Aorta (tissue), 5 donors: ENCODE measurements at regions not wholly inside any gene's neighbourhood (a gene's known extent, or its start where the extent isn't known, plus 50 kb on each side); places are given as distances from the start of the nearest gene placed in this dataset.

Source experiments
- ATAC-seq: fragments of 200-7000 bp; cut with Tn5 transposase; one replicate; pipeline ENCODE4 v1.9.1; 2022; ENCODE audit warnings: moderate library complexity; ENCODE audit not compliant: low FRiP score
- DNase-seq, 2 donors: peaks; one replicate each; pipeline ENCODE4 v3.0.0-alpha.2; 2020
- H3K27ac ChIP-seq, 2 donors: one replicate each; pipeline ENCODE4 v1.5.1; 2013; ENCODE audit warnings: low read length in 2 of 2, mild to moderate bottlenecking in 2 of 2, moderate library complexity in 2 of 2, control low read depth in 1 of 2, inconsistent platforms in 1 of 2, low read depth in 1 of 2
- H3K27me3 ChIP-seq, 2 donors: one replicate each; pipeline ENCODE4 v1.6.1; 2013; ENCODE audit warnings: control low read depth in 1 of 2, low read length in 1 of 2, mild to moderate bottlenecking in 1 of 2, moderate library complexity in 1 of 2; ENCODE audit not compliant: insufficient read depth in 2 of 2, control insufficient read depth in 1 of 2
- H3K36me3 ChIP-seq, 2 donors: one replicate each; pipeline ENCODE4 v1.6.1; 2013; ENCODE audit warnings: control low read depth in 1 of 2, low read length in 1 of 2, mild to moderate bottlenecking in 1 of 2; ENCODE audit not compliant: insufficient read depth in 2 of 2, control insufficient read depth in 1 of 2
- H3K4me1 ChIP-seq, 2 donors: one replicate each; pipeline ENCODE4 v1.6.1; 2013; ENCODE audit warnings: low read length in 2 of 2, control low read depth in 1 of 2, mild to moderate bottlenecking in 1 of 2, moderate library complexity in 1 of 2; ENCODE audit not compliant: insufficient read depth in 2 of 2, control insufficient read depth in 1 of 2
- H3K4me3 ChIP-seq, 2 donors: one replicate each; pipeline ENCODE4 v1.5.1; 2013; ENCODE audit warnings: low read length in 2 of 2, control low read depth in 1 of 2, mild to moderate bottlenecking in 1 of 2
- H3K9me3 ChIP-seq: one replicate; pipeline ENCODE4 v1.6.1; 2013; ENCODE audit warnings: mild to moderate bottlenecking, low read length; ENCODE audit not compliant: control insufficient read depth
- WGBS, 2 donors: extraction: QIAGEN DNeasy Blood & Tissue Kit; methylation state at CpG; one replicate each; pipeline ENCODE4 v1.1.7; 2013; 5-methylcytosine and 5-hydroxymethylcytosine counted together
- intact Hi-C, 2 donors: fragments of 100-400 bp; cut with DNase I; formaldehyde crosslinking; loops; one replicate each; pipeline versions ENCODE4 v1.14.2 to v1.15.0; 2022
- donor health status: healthy with polysubstance abuse.
- donor health status: Bipolar disorder and iron deficiency.
- donor health status: DM: no; HTN: no; CAD: no.
- donor health status: DM: no; HTN: no; CAD: no.
- donor health status: DM: yes; HTN: yes; CAD: no.

DNA sequence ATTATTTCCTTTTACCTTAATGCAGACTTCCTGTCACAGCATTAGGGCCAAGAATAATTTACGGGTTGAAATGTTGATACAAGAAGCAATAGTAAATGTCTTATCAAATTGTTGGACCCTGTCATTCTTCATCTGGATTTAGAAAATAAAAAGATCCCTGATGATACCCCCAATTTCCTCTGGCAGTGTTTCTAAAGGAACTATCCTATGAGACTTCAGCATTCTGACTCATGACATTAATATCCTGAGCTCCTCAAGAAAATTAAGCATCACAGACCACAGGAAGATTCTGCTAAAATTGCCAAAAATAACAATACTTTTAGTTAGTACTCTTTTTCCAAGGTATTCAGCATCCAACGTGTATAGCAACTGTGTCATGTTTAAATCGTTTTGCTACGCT is 490.5 kb upstream of the ANKRD30A start:
- no peak overlapping the region for H3K4me3 ChIP-seq
- no peaks in the 10 kb centered on the region for H3K9me3 ChIP-seq
- H3K4me1 ChIP-seq, result no peaks in the 10 kb centered on the region
- WGBS, 2 donors, result 33 to 37% methylated on average over 4 of the region's 4 CpGs
- no peak overlapping the region for H3K27ac ChIP-seq
- no peaks in the 10 kb centered on the region for H3K36me3 ChIP-seq
- intact Hi-C loops, result no loop called here
- ATAC-seq (no peak), DNase-seq (no peak)
- H3K27me3 ChIP-seq, result no peaks in the 10 kb centered on the region

DNA sequence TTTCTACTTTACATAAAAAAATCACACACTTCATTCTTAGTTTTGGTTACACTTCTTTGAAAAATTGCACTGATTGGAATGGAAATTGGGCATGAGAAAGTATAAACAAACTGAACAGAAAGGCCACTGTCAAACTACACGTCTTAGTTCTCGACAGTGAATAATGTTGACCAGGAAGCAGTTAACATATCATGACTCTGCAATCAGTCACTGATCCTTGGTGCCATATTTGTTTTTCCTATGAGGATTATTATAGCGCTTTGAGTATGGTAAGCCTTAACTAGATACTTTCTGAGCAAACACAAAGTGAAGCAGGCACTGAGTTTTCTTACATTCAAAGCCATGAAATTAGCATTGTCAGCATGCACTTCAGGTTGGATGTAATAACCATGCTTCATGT is 495.1 kb upstream of the ANKRD30A start:
- no peak overlapping the region for H3K27ac ChIP-seq
- no peak for DNase-seq
- intact Hi-C loops, result no loop called here
- H3K4me1 ChIP-seq, result no peaks in the 10 kb centered on the region
- no peak for ATAC-seq
- WGBS, 2 donors, result 35 to 39% methylated on average over 3 of the region's 3 CpGs
- no peak overlapping the region for H3K4me3 ChIP-seq
- H3K9me3 ChIP-seq, result no peaks in the 10 kb centered on the region
- H3K36me3 ChIP-seq, result no peaks in the 10 kb centered on the region
- H3K27me3 ChIP-seq, result no peaks in the 10 kb centered on the region

DNA sequence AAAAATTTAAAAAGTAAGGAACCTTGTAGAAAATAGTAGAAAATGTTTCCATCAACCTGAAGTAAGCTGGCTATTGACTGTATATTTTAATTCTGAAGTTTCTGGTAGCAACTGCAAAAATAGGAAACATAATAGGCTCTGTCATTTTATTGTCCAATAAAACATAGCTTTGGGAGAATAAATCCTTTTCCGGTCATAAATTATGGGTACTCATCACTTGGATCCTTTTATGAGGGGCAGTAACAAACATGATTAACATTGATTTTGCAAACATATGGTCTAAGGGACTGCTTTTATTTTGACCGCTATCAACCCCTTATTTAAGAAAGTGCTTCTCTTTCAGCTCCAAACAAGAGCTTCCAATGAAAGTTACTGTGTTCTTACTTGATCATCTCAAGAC is 495.9 kb upstream of the ANKRD30A start:
- no peak for ATAC-seq
- H3K27ac ChIP-seq, result no peak overlapping the region
- intact Hi-C loops, result no loop called here
- no peak overlapping the region for H3K4me3 ChIP-seq
- 73 to 98% methylated on average over 2 of the region's 2 CpGs for WGBS, 2 donors
- H3K4me1 ChIP-seq, result no peaks in the 10 kb centered on the region
- H3K27me3 ChIP-seq, result no peaks in the 10 kb centered on the region
- no peaks in the 10 kb centered on the region for H3K9me3 ChIP-seq
- H3K36me3 ChIP-seq, result no peaks in the 10 kb centered on the region
- DNase-seq, result no peak

DNA sequence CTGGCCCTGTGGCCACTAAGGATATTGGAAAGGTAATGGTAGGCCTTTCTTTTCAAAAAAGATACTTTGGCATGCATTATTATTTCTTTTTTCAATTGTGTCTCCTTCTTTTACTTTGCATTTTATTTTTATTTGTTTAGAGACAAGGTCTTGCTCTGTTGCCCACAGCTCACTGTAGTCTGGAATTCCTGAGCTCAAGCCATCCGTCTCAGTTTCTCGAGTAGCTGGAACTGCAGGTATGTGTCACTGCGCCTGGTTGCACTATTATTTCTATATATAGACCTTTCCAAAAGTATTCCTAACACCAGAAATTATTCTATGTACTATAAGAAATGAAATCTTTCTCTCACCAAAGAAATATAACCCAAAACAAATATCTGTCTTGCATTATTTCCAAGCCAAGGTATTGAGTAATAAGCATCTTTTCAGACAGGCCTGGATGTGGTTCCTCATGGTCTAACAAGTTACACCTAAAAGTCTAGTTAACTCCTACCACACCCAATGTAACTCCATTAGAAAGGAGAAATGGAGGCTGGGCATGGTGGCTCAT is 500.8 kb upstream of the ANKRD30A start:
- ATAC-seq (no peak), DNase-seq (no peak)
- no peak overlapping the region for H3K4me3 ChIP-seq
- intact Hi-C loops, result no loop called here
- no peaks in the 10 kb centered on the region for H3K27me3 ChIP-seq
- no peaks in the 10 kb centered on the region for H3K4me1 ChIP-seq
- H3K36me3 ChIP-seq, result no peaks in the 10 kb centered on the region
- H3K27ac ChIP-seq, result no peak overlapping the region
- WGBS, 2 donors, result 86 to 88% methylated on average over 3 of the region's 3 CpGs
- no peaks in the 10 kb centered on the region for H3K9me3 ChIP-seq

DNA sequence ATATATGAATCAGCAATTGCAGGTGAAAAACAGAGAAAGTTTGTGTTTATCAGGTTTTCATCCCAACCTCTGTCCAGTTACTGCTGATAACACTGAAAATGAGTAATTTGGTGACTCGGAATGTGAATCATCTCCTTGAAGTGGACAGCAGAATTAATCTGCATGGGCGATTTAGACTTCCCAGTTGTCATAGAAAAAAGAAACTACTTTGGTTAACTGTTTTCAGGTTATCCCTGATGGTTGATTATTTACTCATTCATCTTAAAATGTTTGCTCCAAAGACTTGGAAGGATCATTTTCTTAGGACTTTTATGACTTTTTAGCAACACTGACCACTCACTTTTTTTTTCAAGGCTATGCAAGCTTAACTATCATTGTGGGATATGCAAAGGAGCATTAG is 504.1 kb upstream of the ANKRD30A start:
- no peak for DNase-seq
- no peak overlapping the region for H3K27ac ChIP-seq
- no peaks in the 10 kb centered on the region for H3K9me3 ChIP-seq
- H3K4me3 ChIP-seq, result no peak overlapping the region
- no peak for ATAC-seq
- no peaks in the 10 kb centered on the region for H3K36me3 ChIP-seq
- 93 to 95% methylated on average over 2 of the region's 2 CpGs for WGBS, 2 donors
- intact Hi-C loops, result no loop called here
- no peaks in the 10 kb centered on the region for H3K4me1 ChIP-seq
- H3K27me3 ChIP-seq, result no peaks in the 10 kb centered on the region

DNA sequence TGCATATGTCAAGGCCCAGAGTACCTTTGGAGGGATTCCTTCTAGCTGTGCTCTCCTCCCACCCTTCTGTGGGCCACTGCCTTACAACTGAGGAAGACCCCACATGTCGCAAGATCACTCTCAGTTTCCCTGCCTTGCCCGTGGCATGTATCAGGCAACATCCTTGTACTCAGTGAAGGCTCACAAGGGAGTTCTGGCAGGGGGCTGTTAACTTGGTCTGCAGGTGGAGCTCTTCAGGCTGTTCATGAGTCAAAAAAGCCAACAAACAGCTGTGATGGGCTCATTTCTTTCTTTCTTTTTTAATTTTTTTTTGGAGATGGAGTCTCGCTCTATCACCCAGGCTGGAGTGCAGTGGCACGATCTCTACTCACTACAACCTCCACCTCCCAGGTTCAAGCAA is 513.0 kb upstream of the ANKRD30A start:
- no peaks in the 10 kb centered on the region for H3K9me3 ChIP-seq
- H3K27ac ChIP-seq, result no peak overlapping the region
- DNase-seq, result no peak
- intact Hi-C loops, result no loop called here
- ATAC-seq, result no peak
- H3K36me3 ChIP-seq, result no peaks in the 10 kb centered on the region
- 96 to 100% methylated on average over 4 of the region's 4 CpGs for WGBS, 2 donors
- no peaks in the 10 kb centered on the region for H3K4me1 ChIP-seq
- no peak overlapping the region for H3K4me3 ChIP-seq
- H3K27me3 ChIP-seq, result no peaks in the 10 kb centered on the region

DNA sequence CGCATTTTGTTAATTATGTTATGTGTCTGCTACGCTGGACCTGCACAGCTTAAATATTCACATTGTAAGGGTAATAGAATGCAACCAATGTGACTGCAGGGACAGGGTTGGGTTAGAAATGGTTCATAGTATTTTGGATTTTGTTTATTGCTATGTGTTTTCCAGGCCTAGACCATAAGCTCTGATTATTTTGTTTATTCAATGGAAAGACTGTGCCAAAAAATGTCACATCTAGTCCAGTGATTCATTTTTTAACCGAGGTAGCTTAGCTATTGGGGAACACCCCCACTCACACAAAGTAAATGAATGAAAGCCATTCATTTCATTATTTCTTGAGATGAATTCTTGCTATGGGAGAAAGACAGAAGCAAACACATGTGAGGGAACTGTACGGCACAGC is 516.5 kb upstream of the ANKRD30A start:
- intact Hi-C loops, result no loop called here
- Histone ChIP-seq H3K36me3 (no peaks in the 10 kb centered on the region), H3K27ac (no peak overlapping the region), H3K4me3 (no peak overlapping the region), H3K9me3 (no peaks in the 10 kb centered on the region), H3K4me1 (no peaks in the 10 kb centered on the region), H3K27me3 (no peaks in the 10 kb centered on the region)
- WGBS, 2 donors, result 74 to 76% methylated on average over 4 of the region's 4 CpGs
- ATAC-seq (no peak), DNase-seq (no peak)

DNA sequence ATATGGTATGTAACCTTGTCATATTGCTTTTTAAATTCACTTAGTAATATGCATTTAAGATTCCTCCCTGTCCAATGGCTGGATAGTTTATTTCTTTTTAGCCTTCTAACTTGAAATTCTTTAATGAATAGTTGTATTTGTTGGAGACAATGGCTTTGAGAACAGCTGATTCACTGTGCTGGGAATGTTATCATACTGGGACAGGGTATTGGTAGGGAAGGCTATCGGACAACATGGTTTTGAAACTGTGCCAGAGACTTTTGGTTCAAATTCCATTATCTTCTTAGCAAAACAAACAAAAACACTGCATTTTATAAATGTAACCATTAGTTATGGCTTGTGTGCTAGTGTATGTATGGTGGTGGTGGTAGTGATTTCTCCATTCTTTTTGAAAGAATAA is 517.1 kb upstream of the ANKRD30A start:
- no peaks in the 10 kb centered on the region for H3K27me3 ChIP-seq
- H3K27ac ChIP-seq, result no peak overlapping the region
- intact Hi-C loops, result no loop called here
- ATAC-seq (no peak), DNase-seq (no peak)
- H3K4me1 ChIP-seq, result no peaks in the 10 kb centered on the region
- no peaks in the 10 kb centered on the region for H3K9me3 ChIP-seq
- H3K4me3 ChIP-seq, result no peak overlapping the region
- H3K36me3 ChIP-seq, result no peaks in the 10 kb centered on the region
- WGBS, 2 donors, result 27 to 32% methylated on average over 1 of the region's 1 CpG

DNA sequence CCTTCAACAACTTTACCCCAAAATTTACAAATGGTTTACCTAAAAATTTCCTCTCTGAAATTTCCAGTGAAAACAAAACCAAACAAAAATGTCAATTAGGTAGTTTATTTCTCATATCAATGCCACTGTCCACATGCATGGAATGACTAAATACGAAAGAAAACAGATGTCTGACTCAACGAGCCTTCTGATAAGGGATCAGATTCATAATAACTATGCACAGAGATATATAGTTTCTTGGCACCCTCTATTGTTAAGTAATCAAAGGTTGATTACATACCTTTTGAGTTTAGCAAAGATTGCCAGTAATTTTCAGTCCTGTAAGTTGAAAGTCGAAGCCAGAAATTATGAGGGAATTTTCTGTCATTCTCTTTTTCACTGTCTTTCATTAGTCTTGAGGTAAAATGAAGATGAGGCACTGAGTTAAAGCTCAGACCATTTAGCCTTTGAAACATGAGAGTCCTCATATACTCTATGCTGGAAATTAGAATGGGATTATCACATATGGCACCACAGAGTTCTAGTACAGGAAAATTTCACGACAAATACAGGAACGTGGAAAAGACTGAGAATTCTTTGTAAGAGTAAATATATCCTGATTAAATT is 519.1 kb upstream of the ANKRD30A start:
- no peak overlapping the region for H3K4me3 ChIP-seq
- H3K27ac ChIP-seq, result no peak overlapping the region
- H3K36me3 ChIP-seq, result no peaks in the 10 kb centered on the region
- H3K9me3 ChIP-seq, result no peaks in the 10 kb centered on the region
- ATAC-seq (no peak), DNase-seq (no peak)
- H3K4me1 ChIP-seq, result no peaks in the 10 kb centered on the region
- no peaks in the 10 kb centered on the region for H3K27me3 ChIP-seq
- intact Hi-C loops, result no loop called here
- 84 to 87% methylated on average over 5 of the region's 5 CpGs for WGBS, 2 donors
